ENCODE measurements at regions not wholly inside any gene's neighbourhood (a gene's known extent, or its start where the extent isn't known, plus 50 kb on each side); places are given as distances from the start of the nearest gene placed in this dataset.

DNA sequence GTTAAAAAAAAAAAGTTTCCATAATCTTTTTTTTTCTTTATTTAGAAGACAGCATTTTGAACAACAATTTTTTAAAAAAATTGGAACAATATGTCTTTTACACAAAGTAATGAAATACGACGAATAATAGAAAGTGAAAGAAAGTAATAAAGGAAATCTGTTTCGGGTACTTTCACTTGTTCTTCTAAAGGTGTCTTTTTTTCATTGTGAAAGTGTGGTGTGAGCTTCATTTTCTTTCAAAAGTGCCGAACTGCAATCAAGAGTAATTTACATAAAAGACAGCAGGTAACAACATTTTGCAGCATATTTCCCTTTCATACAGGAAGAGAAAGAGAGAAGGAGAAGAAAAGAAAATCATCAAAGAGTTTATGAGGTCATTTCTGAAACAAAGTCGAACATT is 159.7 kb upstream of the CDH12 start:
- DNase-seq: no peak
- peak overlapping the region; percentile 17 for H3K4me3 ChIP-seq
- H3K36me3 ChIP-seq: no peaks in the 10 kb centered on the region
- H3K27ac ChIP-seq: no peak overlapping the region
- intact Hi-C loops (cut with DNase I): no loop called here
- no peaks in the 10 kb centered on the region for H3K9me3 ChIP-seq
- H3K4me1 ChIP-seq (ENCODE audit: insufficient read depth): no peaks in the 10 kb centered on the region
- WGBS, 3 donors: 4 to 14% (median 4%) methylated on average over 5 of the region's 5 CpGs
- no peaks in the 10 kb centered on the region for H3K27me3 ChIP-seq
- TF ChIP-seq POLR2A (IDR thresholded peaks at IDR 0.05) (no peak), EP300 (IDR thresholded peaks at IDR 0.05) (no peak)
- TF ChIP-seq, protein P1, sequence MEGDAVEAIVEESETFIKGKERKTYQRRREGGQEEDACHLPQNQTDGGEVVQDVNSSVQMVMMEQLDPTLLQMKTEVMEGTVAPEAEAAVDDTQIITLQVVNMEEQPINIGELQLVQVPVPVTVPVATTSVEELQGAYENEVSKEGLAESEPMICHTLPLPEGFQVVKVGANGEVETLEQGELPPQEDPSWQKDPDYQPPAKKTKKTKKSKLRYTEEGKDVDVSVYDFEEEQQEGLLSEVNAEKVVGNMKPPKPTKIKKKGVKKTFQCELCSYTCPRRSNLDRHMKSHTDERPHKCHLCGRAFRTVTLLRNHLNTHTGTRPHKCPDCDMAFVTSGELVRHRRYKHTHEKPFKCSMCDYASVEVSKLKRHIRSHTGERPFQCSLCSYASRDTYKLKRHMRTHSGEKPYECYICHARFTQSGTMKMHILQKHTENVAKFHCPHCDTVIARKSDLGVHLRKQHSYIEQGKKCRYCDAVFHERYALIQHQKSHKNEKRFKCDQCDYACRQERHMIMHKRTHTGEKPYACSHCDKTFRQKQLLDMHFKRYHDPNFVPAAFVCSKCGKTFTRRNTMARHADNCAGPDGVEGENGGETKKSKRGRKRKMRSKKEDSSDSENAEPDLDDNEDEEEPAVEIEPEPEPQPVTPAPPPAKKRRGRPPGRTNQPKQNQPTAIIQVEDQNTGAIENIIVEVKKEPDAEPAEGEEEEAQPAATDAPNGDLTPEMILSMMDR (IDR thresholded peaks at IDR 0.05): no peak

DNA sequence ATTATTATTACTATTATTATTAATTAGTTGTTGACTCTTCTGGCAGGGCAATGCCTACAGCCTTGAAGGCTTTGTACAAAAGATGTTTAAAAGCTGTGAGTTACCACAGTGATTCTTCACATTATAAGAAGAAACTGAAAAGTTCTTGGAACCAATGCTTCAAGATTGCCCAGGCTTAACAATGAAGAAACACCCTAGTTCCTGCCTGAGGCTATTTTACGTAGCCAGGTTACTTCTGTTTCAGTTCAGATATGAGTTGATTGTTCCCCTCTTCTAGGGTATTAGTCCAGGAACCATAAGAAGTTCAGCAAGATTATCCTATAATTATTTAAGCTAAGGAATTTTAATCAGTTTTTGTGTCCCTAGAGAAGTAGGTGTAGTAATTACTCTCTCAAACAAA is 154.6 kb upstream of the CDH12 start:
- no peaks in the 10 kb centered on the region for H3K36me3 ChIP-seq
- H3K4me1 ChIP-seq (ENCODE audit: insufficient read depth): no peaks in the 10 kb centered on the region
- H3K4me3 ChIP-seq: no peak overlapping the region
- 85 to 86% (median 85%) methylated on average over 1 of the region's 1 CpG for WGBS, 3 donors
- no peak overlapping the region for H3K27ac ChIP-seq
- intact Hi-C loops (cut with DNase I): no loop called here
- H3K9me3 ChIP-seq: no peaks in the 10 kb centered on the region
- TF ChIP-seq EP300 (IDR thresholded peaks at IDR 0.05) (no peak), POLR2A (IDR thresholded peaks at IDR 0.05) (no peak)
- TF ChIP-seq, protein P1 (IDR thresholded peaks at IDR 0.05): no peak
- no peaks in the 10 kb centered on the region for H3K27me3 ChIP-seq
- no peak for DNase-seq

DNA sequence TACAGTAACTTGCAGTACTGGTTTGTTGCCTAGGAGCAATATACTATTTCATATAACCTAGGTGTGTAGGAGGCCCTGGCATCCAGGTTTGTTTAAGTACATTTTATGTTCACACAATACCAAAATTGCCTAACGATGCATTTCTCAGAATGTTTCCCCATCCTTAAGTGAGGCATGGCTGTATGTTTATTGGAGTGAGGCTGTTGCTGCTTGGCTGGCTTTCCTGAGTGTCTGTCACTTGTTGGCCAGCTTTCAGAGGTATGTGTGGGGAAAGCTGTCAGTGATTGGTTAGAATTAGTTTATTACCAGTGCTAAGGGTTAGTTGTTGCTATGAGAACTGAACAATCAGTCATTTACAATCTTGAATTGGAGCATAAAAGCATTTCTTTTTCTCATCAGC is 154.1 kb upstream of the CDH12 start:
- intact Hi-C loops (cut with DNase I): no loop called here

DNA sequence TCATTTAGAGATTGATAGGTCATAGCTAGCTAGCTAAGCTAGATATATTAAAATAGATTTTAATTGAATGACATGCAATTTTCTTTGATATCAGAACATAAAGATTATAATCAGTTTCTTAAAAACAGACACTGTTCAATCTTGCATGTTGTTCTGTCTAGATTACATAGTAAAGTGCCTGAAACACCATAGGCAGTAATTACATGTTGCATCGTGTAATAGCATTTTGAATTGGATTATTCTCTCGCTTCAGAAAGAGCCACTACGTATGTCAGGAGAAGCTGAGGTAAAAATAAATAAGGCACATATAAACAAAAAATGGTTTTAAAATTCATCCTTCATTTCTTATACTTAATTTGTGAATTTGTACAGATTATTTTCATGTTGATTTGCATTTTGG is 148.0 kb upstream of the CDH12 start:
- Histone ChIP-seq H3K27ac (no peak overlapping the region), H3K4me3 (no peak overlapping the region), H3K4me1 (ENCODE audit: insufficient read depth) (no peaks in the 10 kb centered on the region), H3K9me3 (no peaks in the 10 kb centered on the region), H3K27me3 (no peaks in the 10 kb centered on the region), H3K36me3 (no peaks in the 10 kb centered on the region)
- TF ChIP-seq, protein P1 (IDR thresholded peaks at IDR 0.05): no peak
- TF ChIP-seq EP300 (IDR thresholded peaks at IDR 0.05): no peak
- TF ChIP-seq POLR2A (IDR thresholded peaks at IDR 0.05): no peak
- no peak for DNase-seq
- WGBS, 3 donors: 90 to 96% (median 92%) methylated on average over 3 of the region's 3 CpGs
- intact Hi-C loops (cut with DNase I): no loop called here

More for the DNA sequence above, 154.1 kb upstream of the CDH12 start:
- TF ChIP-seq POLR2A (IDR thresholded peaks at IDR 0.05): no peak
- TF ChIP-seq EP300 (IDR thresholded peaks at IDR 0.05): no peak
- TF ChIP-seq, protein P1 (IDR thresholded peaks at IDR 0.05): no peak
- H3K4me1 ChIP-seq (ENCODE audit: insufficient read depth): no peaks in the 10 kb centered on the region
- no peak overlapping the region for H3K4me3 ChIP-seq
- no peaks in the 10 kb centered on the region for H3K27me3 ChIP-seq
- 20 to 46% (median 35%) methylated on average over 1 of the region's 1 CpG for WGBS, 3 donors
- no peak overlapping the region for H3K27ac ChIP-seq
- no peaks in the 10 kb centered on the region for H3K36me3 ChIP-seq
- H3K9me3 ChIP-seq: no peaks in the 10 kb centered on the region
- DNase-seq: no peak

DNA sequence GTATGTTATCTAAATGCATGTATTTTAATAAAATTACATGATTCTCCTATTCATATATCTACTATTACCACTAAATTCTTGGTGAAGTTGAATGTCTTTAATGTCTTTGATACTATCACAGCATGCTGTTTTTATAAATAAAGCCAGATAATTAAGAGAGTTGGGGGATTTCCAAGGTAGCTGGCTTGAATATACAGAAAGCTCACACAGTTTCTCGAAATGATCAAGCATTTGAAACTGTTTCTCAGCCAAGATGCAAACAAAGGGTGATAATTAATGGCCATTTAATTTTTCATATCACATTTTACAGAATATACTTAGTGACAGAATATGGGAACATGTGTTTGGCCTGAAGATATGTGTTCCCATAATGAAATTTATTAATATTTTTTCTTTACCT is 145.6 kb upstream of the CDH12 start:
- Histone ChIP-seq H3K36me3 (no peaks in the 10 kb centered on the region), H3K9me3 (no peaks in the 10 kb centered on the region), H3K4me1 (ENCODE audit: insufficient read depth) (no peaks in the 10 kb centered on the region), H3K4me3 (no peak overlapping the region), H3K27ac (no peak overlapping the region), H3K27me3 (no peaks in the 10 kb centered on the region)
- DNase-seq: no peak
- TF ChIP-seq, protein P1 (IDR thresholded peaks at IDR 0.05): no peak
- TF ChIP-seq POLR2A (IDR thresholded peaks at IDR 0.05) (no peak), EP300 (IDR thresholded peaks at IDR 0.05) (no peak)
- intact Hi-C loops (cut with DNase I): no loop called here
- WGBS, 3 donors: 14 to 35% (median 26%) methylated on average over 1 of the region's 1 CpG

All from ovary (tissue), 7 donors.